OCI-LY1 (cell line): ENCODE measurements at regions not wholly inside any gene's neighbourhood (a gene's known extent, or its start where the extent isn't known, plus 50 kb on each side); places are given as distances from the start of the nearest gene placed in this dataset.

ENCODE experiments used
- H2AFZ ChIP-seq: fragments of 200-600 bp; sonication (generic), shearing (Covaris generic); 2 replicates; pipeline ENCODE4 v1.6.0; 2014; ENCODE audit warnings: antibody characterized with exemption, mild to moderate bottlenecking, low read length
- H3F3A ChIP-seq: fragments of 200-600 bp; sonication (generic), shearing (Covaris generic); 2 replicates; pipeline ENCODE4 v1.6.0; 2014; ENCODE audit warnings: mild to moderate bottlenecking, antibody characterized with exemption, low read length, moderate library complexity; ENCODE audit not compliant: insufficient read depth
- H3K27ac ChIP-seq: fragments of 200-600 bp; sonication (generic); 2 replicates; pipeline ENCODE4 v1.5.1; 2014; ENCODE audit warnings: low read length, mixed run types, mild to moderate bottlenecking, low read depth; ENCODE audit not compliant: poor library complexity, severe bottlenecking
- H3K27me3 ChIP-seq: fragments of 200-600 bp; sonication (generic); 2 replicates; pipeline ENCODE4 v1.6.0; 2014; ENCODE audit warnings: antibody characterized with exemption, mild to moderate bottlenecking, low read length, moderate library complexity; ENCODE audit not compliant: insufficient read depth
- H3K36me3 ChIP-seq: fragments of 200-600 bp; sonication (generic); 2 replicates; pipeline ENCODE4 v1.6.1; 2014; ENCODE audit warnings: mild to moderate bottlenecking, antibody characterized with exemption, low read length, moderate library complexity, mixed read lengths; ENCODE audit not compliant: insufficient read depth
- H3K4me1 ChIP-seq: fragments of 200-600 bp; sonication (generic); 2 replicates; pipeline ENCODE4 v1.5.1; 2014; ENCODE audit warnings: mild to moderate bottlenecking, low read length, moderate library complexity; ENCODE audit not compliant: insufficient read depth, severe bottlenecking
- H3K4me2 ChIP-seq: fragments of 200-600 bp; sonication (generic), shearing (Covaris generic); 2 replicates; pipeline ENCODE4 v1.6.1; 2014; ENCODE audit warnings: low read length
- H3K4me3 ChIP-seq: fragments of 200-600 bp; sonication (generic); 2 replicates; pipeline ENCODE4 v1.5.1; 2014; ENCODE audit warnings: low read length, low read depth, mild to moderate bottlenecking, mixed read lengths; ENCODE audit not compliant: poor library complexity, severe bottlenecking
- H3K79me2 ChIP-seq: fragments of 200-600 bp; shearing (Covaris generic); 2 replicates; pipeline ENCODE4 v1.6.1; 2016; ENCODE audit warnings: mixed run types, low read length, mixed read lengths; ENCODE audit not compliant: insufficient read depth
- H3K9ac ChIP-seq: fragments of 200-600 bp; sonication (generic), shearing (Covaris generic); 2 replicates; pipeline ENCODE4 v1.6.1; 2014; ENCODE audit warnings: mild to moderate bottlenecking, low read length, mixed read lengths
- H3K9me2 ChIP-seq: fragments of 200-600 bp; sonication (generic), shearing (Covaris generic); 2 replicates; pipeline ENCODE4 v1.6.1; 2014; ENCODE audit warnings: low read depth, mild to moderate bottlenecking, low read length, mixed read lengths
- H3K9me3 ChIP-seq: fragments of 200-600 bp; shearing (Covaris generic); 2 replicates; pipeline ENCODE4 v1.6.1; 2014; ENCODE audit warnings: low read length, mixed read lengths
- H4K20me1 ChIP-seq: fragments of 200-600 bp; sonication (generic), shearing (Covaris generic); 2 replicates; pipeline ENCODE4 v1.6.0; 2016; ENCODE audit warnings: mild to moderate bottlenecking, low read length; ENCODE audit not compliant: insufficient read depth
- EZH2 ChIP-seq: fragments of 200-600 bp; sonication (generic), shearing (Covaris generic); IDR thresholded peaks from 2 replicates; pipeline ENCODE4 v1.8.0; 2017; ENCODE audit warnings: borderline replicate concordance, mixed run types, mild to moderate bottlenecking, antibody characterized with exemption, low read length, moderate library complexity, mixed read lengths
- TF ChIP-seq, protein P1 (sequence below): fragments of 200-600 bp; sonication (generic), shearing (Covaris generic); IDR thresholded peaks from 2 replicates; pipeline ENCODE4 v1.5.1; 2017; ENCODE audit warnings: mild to moderate bottlenecking, antibody characterized with exemption, low read length, moderate library complexity, mixed read lengths

DNA sequence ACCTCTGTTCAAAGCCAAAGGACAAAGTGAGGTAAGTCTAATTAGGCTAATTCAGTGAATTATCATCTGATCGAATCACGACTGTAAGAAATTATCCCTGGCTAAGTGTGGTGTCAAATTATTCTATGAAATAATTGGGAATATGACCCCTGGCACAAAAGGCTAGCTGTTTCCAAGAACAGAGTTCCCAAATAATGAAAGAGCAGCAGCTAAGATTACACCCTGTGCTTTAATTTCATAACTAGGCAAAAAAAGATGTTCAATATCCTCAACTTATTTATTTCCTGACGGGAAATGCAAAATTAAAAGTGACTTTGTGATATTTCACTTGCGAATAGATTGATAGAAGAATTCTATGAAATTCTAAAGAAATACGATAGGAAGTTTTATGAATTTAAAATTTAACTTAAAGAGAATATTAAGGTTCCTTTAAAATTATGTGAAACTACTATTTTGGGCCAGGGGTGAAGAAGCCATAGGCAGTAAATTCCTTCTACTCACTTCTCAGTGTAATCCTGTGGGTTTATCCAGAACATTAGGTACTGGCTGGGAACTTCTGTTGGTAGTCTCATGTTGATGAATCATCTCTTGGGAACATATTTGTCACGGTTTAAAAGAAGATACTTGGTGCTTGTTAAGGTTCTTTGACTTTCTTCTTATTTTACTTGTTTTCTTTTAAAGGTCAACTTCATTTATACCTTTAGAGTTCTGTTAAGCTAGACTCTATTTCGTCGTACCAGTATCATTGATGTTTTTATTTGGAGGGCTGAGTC, 148.5 kb downstream of the POLR1F start:
- Histone ChIP-seq H3K36me3 (no peaks in the 10 kb centered on the region), H3K4me2 (no peak overlapping the region), H4K20me1 (no peaks in the 10 kb centered on the region), H3K9me2 (no peaks in the 10 kb centered on the region), H3K9ac (no peak overlapping the region), H3F3A (no peaks in the 10 kb centered on the region), H2AFZ (no peak overlapping the region), H3K4me1 (no peaks in the 10 kb centered on the region), H3K79me2 (no peaks in the 10 kb centered on the region), H3K27ac (no peak overlapping the region), H3K27me3 (no peaks in the 10 kb centered on the region), H3K4me3 (no peak overlapping the region), H3K9me3 (no peaks in the 10 kb centered on the region)
- no peak for TF ChIP-seq EZH2
- TF ChIP-seq, protein P1, sequence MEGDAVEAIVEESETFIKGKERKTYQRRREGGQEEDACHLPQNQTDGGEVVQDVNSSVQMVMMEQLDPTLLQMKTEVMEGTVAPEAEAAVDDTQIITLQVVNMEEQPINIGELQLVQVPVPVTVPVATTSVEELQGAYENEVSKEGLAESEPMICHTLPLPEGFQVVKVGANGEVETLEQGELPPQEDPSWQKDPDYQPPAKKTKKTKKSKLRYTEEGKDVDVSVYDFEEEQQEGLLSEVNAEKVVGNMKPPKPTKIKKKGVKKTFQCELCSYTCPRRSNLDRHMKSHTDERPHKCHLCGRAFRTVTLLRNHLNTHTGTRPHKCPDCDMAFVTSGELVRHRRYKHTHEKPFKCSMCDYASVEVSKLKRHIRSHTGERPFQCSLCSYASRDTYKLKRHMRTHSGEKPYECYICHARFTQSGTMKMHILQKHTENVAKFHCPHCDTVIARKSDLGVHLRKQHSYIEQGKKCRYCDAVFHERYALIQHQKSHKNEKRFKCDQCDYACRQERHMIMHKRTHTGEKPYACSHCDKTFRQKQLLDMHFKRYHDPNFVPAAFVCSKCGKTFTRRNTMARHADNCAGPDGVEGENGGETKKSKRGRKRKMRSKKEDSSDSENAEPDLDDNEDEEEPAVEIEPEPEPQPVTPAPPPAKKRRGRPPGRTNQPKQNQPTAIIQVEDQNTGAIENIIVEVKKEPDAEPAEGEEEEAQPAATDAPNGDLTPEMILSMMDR, result no peak

DNA sequence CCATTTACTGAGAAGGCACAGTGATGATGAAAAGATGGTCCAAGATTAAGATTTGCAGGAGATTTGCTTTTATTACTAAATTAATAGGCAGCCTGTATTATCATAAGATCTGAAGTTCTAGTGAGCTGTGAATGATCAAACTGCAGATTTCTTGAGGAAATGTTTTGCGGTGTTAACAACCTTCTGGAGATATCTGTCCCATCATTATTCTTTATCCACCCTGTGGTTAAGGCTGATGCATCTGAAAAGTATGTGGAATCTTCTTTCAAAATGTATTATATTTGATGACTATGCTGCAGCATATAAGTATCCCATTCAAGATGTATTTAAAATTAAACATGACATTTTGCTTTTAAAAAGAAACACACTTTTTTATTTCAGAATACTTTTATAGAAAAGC, 150.3 kb downstream of the POLR1F start:
- H3K9me3 ChIP-seq, result no peaks in the 10 kb centered on the region
- no peak overlapping the region for H3K4me2 ChIP-seq
- no peaks in the 10 kb centered on the region for H3K79me2 ChIP-seq
- H4K20me1 ChIP-seq, result no peaks in the 10 kb centered on the region
- H2AFZ ChIP-seq, result no peak overlapping the region
- no peak overlapping the region for H3K27ac ChIP-seq
- no peak for TF ChIP-seq EZH2
- TF ChIP-seq, protein P1, result no peak
- H3F3A ChIP-seq, result no peaks in the 10 kb centered on the region
- no peaks in the 10 kb centered on the region for H3K27me3 ChIP-seq
- H3K4me1 ChIP-seq, result no peaks in the 10 kb centered on the region
- no peak overlapping the region for H3K4me3 ChIP-seq
- H3K9ac ChIP-seq, result no peak overlapping the region
- no peaks in the 10 kb centered on the region for H3K9me2 ChIP-seq
- no peaks in the 10 kb centered on the region for H3K36me3 ChIP-seq

DNA sequence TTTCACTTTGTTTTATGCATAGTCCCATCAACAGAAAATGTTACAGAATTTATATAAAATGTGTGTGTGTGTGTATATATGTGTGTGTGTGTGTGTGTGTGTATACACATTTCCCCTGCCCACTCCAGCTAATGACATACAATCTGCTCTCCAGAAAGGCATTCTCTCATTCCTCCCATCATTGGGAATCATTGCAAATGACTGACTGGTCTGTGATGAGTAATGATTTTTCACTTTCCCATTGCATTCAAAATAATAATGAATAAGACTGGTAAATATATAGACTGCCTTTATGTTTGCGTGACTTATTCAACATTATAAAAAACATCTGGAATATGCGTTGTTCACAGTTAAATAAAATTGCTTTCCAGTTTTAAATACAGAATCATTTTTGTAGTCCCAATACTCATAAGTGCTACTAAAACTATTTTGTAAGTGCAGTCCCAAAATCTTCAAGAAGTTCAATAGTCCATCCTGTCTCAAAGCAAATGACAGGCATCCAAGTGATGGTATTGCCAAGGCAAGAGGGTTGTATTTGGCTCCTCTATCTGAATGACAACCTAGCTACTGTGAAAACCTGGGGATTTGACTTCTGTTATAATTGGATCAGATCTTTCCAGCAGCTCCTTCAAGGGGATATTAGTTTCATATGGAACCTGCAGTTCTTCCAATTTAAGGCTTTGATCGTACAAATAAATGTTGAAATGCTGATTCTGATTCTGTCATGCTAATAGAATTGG, 150.9 kb downstream of the POLR1F start:
- Histone ChIP-seq H3K79me2 (no peaks in the 10 kb centered on the region), H3K36me3 (no peaks in the 10 kb centered on the region), H3F3A (no peaks in the 10 kb centered on the region), H3K9me3 (no peaks in the 10 kb centered on the region), H2AFZ (no peak overlapping the region), H3K9me2 (no peaks in the 10 kb centered on the region), H3K27ac (no peak overlapping the region), H4K20me1 (no peaks in the 10 kb centered on the region), H3K4me1 (no peaks in the 10 kb centered on the region), H3K4me3 (no peak overlapping the region), H3K4me2 (no peak overlapping the region), H3K9ac (no peak overlapping the region), H3K27me3 (no peaks in the 10 kb centered on the region)
- TF ChIP-seq EZH2, result no peak
- TF ChIP-seq, protein P1, result no peak
